GM12875 (cell line): ENCODE measurements at regions not wholly inside any gene's neighbourhood (a gene's known extent, or its start where the extent isn't known, plus 50 kb on each side); places are given as distances from the start of the nearest gene placed in this dataset.

Experiments
- H3K4me3 ChIP-seq: one replicate; pipeline ENCODE4 v1.5.1; 2011; ENCODE audit warnings: low read depth, low read length, control low read depth
- CTCF ChIP-seq: IDR thresholded peaks from 2 replicates; pipeline ENCODE4 v1.5.1; 2011; ENCODE audit warnings: low read depth, mild to moderate bottlenecking, control low read depth, inconsistent platforms, low read length, moderate library complexity, borderline replicate concordance; ENCODE audit not compliant: insufficient read depth

- TF ChIP-seq CTCF = no peak
- no peak overlapping the region for H3K4me3 ChIP-seq
Measured at GRCh38 chr6:168951217-168951616, 302.4 kb downstream of the THBS2 start.

- no peak overlapping the region for H3K4me3 ChIP-seq
- no peak for TF ChIP-seq CTCF
Measured at GRCh38 chr6:168950858-168951214, 302.8 kb downstream of the THBS2 start.

- no peak overlapping the region for H3K4me3 ChIP-seq
- no peak for TF ChIP-seq CTCF
Measured at GRCh38 chr6:168949981-168950857, 303.4 kb downstream of the THBS2 start.

GRCh38 chr6:168948990-168949531 lies 304.6 kb downstream of the THBS2 start:
- H3K4me3 ChIP-seq = no peak overlapping the region
- no peak for TF ChIP-seq CTCF

GRCh38 chr6:168948002-168948401 lies 305.6 kb downstream of the THBS2 start:
- H3K4me3 ChIP-seq = no peak overlapping the region
- no peak for TF ChIP-seq CTCF

GRCh38 chr6:168943231-168943905 lies 310.3 kb downstream of the THBS2 start:
- no peak for TF ChIP-seq CTCF
- no peak overlapping the region for H3K4me3 ChIP-seq
